ENCODE measurements at regions not wholly inside any gene's neighbourhood (a gene's known extent, or its start where the extent isn't known, plus 50 kb on each side); places are given as distances from the start of the nearest gene placed in this dataset.

- TF ChIP-seq CTCF (IDR thresholded peaks at IDR 0.05; ENCODE audit: poor library complexity) (no peak), EZH2 (IDR thresholded peaks at IDR 0.05; ENCODE audit: borderline replicate concordance) (no peak)
Measured at GRCh38 chr5:98630621-98631020, 142.8 kb upstream of the RGMB start.
